ENCODE measurements at regions not wholly inside any gene's neighbourhood (a gene's known extent, or its start where the extent isn't known, plus 50 kb on each side); places are given as distances from the start of the nearest gene placed in this dataset.
A peak's percentile ranks its signal among the peaks of the same experiment; 100 is the strongest.

DNA sequence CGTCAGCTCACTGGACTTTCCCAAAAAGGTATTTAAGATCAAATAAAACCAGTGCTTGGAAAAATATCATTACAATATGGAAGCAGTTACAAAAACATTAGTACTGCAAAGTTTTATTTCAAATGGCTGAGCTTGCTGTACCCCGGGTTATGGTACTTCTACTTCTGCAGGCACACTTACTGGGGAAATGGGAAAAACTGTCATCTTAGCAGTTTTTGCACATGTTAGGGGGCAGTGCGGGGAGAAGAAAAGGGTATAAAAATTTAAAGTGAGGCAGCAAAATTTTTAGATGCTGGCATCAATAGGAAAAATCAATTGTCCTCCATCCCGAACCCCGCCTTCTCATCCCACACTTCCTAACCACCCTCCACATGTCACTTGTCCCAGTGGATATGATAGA lies 133.4 kb downstream of the ATG4C start:
- DNase-seq (no peak), ATAC-seq (no peak)
- WGBS: 93% methylated on average over 5 of the region's 5 CpGs
- Histone ChIP-seq H3K27me3 (ENCODE audit: control insufficient read depth, insufficient read depth) (no peaks in the 10 kb centered on the region), H3K4me1 (ENCODE audit: control insufficient read depth, insufficient read depth, low read length) (no peaks in the 10 kb centered on the region), H3K9me3 (ENCODE audit: control insufficient read depth, low read length) (no peaks in the 10 kb centered on the region), H3K4me3 (ENCODE audit: low read length) (no peak overlapping the region), H3K27ac (ENCODE audit: low read length) (no peak overlapping the region)
- intact Hi-C loops (cut with DNase I): no loop called here

DNA sequence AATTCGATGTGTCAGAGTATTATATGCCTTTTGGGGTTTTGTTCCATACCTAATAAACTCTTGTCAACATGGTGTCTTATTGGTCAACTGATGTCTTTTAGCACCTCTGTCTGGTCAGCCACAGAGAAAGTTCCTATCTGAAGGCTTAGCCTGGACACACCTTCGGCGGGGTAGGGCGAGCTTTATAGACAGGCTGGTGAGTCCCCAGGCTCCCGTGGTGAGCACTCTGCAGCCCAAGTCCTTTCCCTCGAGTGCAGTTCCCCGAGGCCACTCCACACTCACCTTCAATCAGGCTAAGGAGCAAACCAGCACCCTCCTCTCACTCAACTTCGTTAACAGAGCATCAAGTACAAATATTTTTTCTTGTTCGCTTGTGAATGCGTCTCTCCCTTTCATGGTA lies 133.9 kb downstream of the ATG4C start:
- H3K27ac ChIP-seq (ENCODE audit: low read length): no peak overlapping the region
- ATAC-seq (no peak), DNase-seq (no peak)
- WGBS: 49% methylated on average over 10 of the region's 10 CpGs
- intact Hi-C loops (cut with DNase I): no loop called here
- no peaks in the 10 kb centered on the region for H3K4me1 ChIP-seq (ENCODE audit: control insufficient read depth, insufficient read depth, low read length)
- no peaks in the 10 kb centered on the region for H3K27me3 ChIP-seq (ENCODE audit: control insufficient read depth, insufficient read depth)
- no peak overlapping the region for H3K4me3 ChIP-seq (ENCODE audit: low read length)
- H3K9me3 ChIP-seq (ENCODE audit: control insufficient read depth, low read length): no peaks in the 10 kb centered on the region

DNA sequence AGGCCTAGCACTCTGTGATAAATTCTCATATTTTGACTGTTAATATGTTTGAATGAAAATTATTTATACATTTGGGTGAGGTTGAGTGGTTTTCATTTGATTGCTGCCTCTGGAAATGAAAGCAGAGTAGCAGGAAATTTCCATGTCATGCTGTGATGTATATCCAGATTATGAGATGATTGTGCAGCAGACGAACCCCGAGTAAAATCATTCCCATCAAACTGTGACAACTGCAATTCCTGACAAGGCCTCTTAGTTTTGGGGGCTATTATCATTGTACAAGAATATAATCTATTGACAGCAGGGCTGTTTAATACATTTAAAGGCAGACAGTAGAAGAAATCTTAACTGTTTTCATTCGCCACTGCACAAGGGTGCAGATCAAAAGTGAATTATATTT lies 134.8 kb downstream of the ATG4C start:
- WGBS: 71% methylated on average over 3 of the region's 3 CpGs
- H3K9me3 ChIP-seq (ENCODE audit: control insufficient read depth, low read length): no peaks in the 10 kb centered on the region
- no peak overlapping the region for H3K27ac ChIP-seq (ENCODE audit: low read length)
- intact Hi-C loops (cut with DNase I): no loop called here
- H3K4me1 ChIP-seq (ENCODE audit: control insufficient read depth, insufficient read depth, low read length): no peaks in the 10 kb centered on the region
- ATAC-seq: no peak
- H3K4me3 ChIP-seq (ENCODE audit: low read length): no peak overlapping the region
- no peaks in the 10 kb centered on the region for H3K27me3 ChIP-seq (ENCODE audit: control insufficient read depth, insufficient read depth)
- DNase-seq: no peak

DNA sequence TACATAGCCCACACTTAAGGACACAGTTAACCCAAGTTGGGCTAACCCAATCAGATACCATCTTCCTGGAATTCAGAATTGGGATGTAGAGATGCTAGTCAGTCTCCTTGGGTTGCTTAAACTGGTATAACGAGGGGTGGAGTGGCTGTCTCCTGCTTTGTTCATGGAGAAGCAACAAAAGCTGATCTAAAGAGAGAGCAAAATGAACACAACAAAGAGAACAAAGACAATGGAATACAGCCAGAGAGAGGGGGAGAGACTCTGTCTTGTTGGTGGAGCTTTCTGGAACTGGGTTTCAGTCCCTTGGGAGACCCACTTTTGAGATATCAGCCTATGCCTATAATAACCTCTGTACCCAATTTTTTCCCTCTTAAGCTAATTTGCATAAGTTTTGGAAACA lies 138.1 kb downstream of the ATG4C start:
- Histone ChIP-seq H3K9me3 (ENCODE audit: control insufficient read depth, low read length) (no peaks in the 10 kb centered on the region), H3K4me1 (ENCODE audit: control insufficient read depth, insufficient read depth, low read length) (no peaks in the 10 kb centered on the region), H3K27ac (ENCODE audit: low read length) (no peak overlapping the region), H3K27me3 (ENCODE audit: control insufficient read depth, insufficient read depth) (no peaks in the 10 kb centered on the region), H3K4me3 (ENCODE audit: low read length) (no peak overlapping the region)
- DNase-seq (no peak), ATAC-seq (no peak)
- intact Hi-C loops (cut with DNase I): no loop called here
- WGBS: 88% methylated on average over 1 of the region's 1 CpG

DNA sequence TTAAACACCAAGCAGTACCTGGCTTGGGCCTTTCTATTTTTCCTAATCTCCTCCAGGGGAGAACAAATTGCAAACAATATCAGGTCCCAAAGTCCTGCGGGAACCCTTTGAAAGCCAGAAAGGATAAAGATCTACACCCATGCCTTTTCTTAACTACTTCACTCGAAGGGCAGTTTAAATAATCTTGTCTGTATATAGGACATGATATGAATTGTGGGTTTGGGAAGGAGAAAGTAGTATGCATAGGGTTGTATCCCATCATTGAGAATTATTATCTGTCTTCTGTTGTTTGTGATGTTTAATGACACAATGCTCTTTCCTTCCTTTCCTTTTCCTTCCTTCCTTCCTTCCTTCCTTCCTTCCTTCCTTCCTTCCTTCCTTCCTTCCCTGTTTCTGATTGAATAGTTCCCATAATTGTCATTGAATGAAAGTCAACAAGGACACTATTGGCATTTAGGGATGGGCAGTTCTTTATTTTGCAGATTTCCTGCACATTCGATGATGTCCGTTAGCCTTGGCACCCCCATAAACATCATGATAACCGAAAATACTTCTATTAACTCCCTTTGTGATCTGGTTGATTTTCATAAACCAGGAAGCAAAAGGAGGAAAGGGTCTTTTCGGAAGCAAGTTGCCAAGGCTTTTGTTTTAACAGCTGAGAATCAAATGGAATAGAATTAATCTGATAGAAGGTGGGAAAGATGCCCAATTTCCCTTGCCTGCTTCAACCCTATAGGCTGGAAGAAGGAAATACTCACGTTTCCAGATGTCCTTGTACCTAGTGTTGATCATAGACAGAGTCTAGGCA lies 141.3 kb downstream of the ATG4C start:
- no peak for ATAC-seq
- Histone ChIP-seq H3K9me3 (ENCODE audit: control insufficient read depth, low read length) (no peaks in the 10 kb centered on the region), H3K27me3 (ENCODE audit: control insufficient read depth, insufficient read depth) (no peaks in the 10 kb centered on the region), H3K27ac (ENCODE audit: low read length) (no peak overlapping the region), H3K4me1 (ENCODE audit: control insufficient read depth, insufficient read depth, low read length) (no peaks in the 10 kb centered on the region), H3K4me3 (ENCODE audit: low read length) (no peak overlapping the region)
- intact Hi-C loops (cut with DNase I): no loop called here
- WGBS: 69% methylated on average over 7 of the region's 7 CpGs
- DNase-seq: no peak

DNA sequence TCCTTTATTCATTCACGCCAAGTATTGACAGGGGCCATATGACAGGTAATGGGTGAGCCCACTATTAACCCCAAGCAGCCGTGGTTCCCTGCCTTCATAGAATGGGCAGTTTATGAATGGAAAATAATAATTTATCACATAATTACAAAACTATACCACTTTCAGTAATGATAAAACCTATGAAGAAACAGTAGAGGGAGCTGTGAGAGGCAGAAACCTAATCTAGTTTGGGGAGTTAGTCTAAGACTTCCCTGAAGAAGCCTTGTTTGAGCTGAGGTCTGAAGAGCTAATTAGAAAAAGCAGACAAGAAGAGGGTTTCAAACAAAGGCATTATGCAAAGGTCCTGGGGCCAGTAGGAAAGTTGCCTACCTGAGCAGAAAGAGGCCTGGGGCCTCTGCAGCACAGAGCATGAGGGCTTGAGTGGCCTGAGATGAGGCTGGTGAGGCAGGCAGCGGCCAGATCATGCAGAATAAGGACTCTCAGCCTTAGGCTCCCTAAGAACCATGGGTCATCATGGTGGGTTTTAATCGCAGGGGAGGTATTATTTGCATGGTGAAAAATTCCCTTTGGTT lies 142.8 kb downstream of the ATG4C start:
- no peaks in the 10 kb centered on the region for H3K9me3 ChIP-seq (ENCODE audit: control insufficient read depth, low read length)
- DNase-seq (no peak), ATAC-seq (no peak)
- no peak overlapping the region for H3K4me3 ChIP-seq (ENCODE audit: low read length)
- WGBS: 86% methylated on average over 4 of the region's 4 CpGs
- H3K27me3 ChIP-seq (ENCODE audit: control insufficient read depth, insufficient read depth): no peaks in the 10 kb centered on the region
- no peaks in the 10 kb centered on the region for H3K4me1 ChIP-seq (ENCODE audit: control insufficient read depth, insufficient read depth, low read length)
- no peak overlapping the region for H3K27ac ChIP-seq (ENCODE audit: low read length)
- intact Hi-C loops (cut with DNase I): no loop called here

DNA sequence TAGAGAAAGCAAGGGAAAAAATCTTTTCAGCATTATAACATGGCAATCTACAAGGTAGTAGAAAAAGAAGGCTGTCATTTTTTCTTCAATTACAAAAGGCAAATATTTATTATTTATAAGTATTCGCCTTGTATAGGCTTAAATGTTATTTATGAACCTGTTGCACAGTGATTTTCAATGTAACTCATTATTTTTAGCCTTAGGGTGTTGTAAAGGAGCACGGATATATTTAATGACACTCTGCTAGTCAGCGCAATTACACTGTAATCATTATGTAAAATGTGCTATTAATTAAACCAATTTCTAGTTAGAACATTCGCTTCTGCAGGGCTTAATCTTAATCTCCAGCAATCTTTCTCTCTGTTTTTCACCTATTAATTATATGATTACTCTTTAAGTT lies 145.0 kb downstream of the ATG4C start:
- Histone ChIP-seq H3K27ac (ENCODE audit: low read length) (no peak overlapping the region), H3K4me3 (ENCODE audit: low read length) (no peak overlapping the region), H3K27me3 (ENCODE audit: control insufficient read depth, insufficient read depth) (no peaks in the 10 kb centered on the region), H3K9me3 (ENCODE audit: control insufficient read depth, low read length) (no peaks in the 10 kb centered on the region), H3K4me1 (ENCODE audit: control insufficient read depth, insufficient read depth, low read length) (no peaks in the 10 kb centered on the region)
- ATAC-seq: no peak
- intact Hi-C loops (cut with DNase I): no loop called here
- no peak for DNase-seq
- WGBS: 90% methylated on average over 4 of the region's 4 CpGs

DNA sequence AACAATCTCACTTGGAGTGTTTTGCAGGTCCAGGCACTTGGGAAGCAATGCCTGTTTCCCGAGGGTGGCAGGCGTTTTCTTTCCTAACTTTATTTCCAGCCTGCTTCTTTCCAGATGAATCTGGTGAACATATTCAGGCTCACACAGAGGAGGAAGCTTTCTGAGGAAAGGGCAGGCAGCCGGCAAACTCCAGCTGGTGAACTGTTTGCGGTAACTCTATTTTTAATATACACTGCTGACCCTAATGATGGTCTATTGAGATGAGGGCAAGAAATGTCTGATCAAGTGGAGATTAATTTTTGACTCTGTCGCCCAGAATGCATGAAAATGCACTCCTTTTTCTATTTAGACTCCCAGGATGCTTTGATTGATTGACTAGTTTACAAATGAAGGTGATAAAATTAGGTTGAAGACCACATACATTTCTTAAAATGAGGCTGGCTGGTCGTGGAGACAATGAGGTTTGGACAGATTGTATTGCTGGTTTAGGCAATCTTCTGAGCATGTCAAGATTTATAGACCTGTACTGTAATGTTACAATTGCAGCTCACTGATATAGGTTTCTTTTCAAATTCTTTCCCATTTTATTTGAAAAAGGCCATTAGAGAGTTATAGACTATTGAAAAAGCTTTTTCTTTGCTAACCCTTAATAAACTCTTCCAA lies 153.8 kb downstream of the ATG4C start:
- Histone ChIP-seq H3K27ac (ENCODE audit: low read length) (no peak overlapping the region), H3K4me1 (ENCODE audit: control insufficient read depth, insufficient read depth, low read length) (no peaks in the 10 kb centered on the region), H3K4me3 (ENCODE audit: low read length) (no peak overlapping the region), H3K9me3 (ENCODE audit: control insufficient read depth, low read length) (no peaks in the 10 kb centered on the region), H3K27me3 (ENCODE audit: control insufficient read depth, insufficient read depth) (no peaks in the 10 kb centered on the region)
- DNase-seq (no peak), ATAC-seq (no peak)
- 70% methylated on average over 6 of the region's 6 CpGs for WGBS
- intact Hi-C loops (cut with DNase I): no loop called here

DNA sequence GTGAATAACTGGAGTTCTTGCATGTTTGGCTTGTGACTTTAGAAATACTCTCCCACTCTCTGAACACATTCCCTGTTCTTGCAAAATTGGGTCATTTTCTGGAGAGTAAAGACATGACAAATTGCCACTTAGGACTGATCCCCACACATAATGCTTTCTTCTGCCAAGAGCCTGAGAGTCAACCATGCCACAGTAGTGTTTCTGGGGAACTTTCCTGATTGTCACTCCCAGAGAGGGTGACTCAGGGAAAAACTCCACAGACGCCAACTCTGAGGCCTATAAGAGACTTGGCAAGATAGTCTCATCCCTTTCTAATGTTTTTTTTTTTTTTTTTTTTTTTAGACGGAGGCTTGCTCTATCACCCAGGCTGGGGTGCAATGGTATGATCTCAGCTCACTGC lies 157.8 kb downstream of the ATG4C start:
- ATAC-seq: peak in 1 of 2 donors; percentile 51
- Histone ChIP-seq H3K4me1 (ENCODE audit: control insufficient read depth, insufficient read depth, low read length) (no peaks in the 10 kb centered on the region), H3K4me3 (ENCODE audit: low read length) (no peak overlapping the region), H3K27me3 (ENCODE audit: control insufficient read depth, insufficient read depth) (no peaks in the 10 kb centered on the region), H3K27ac (ENCODE audit: low read length) (no peak overlapping the region), H3K9me3 (ENCODE audit: control insufficient read depth, low read length) (no peaks in the 10 kb centered on the region)
- intact Hi-C loops (cut with DNase I): no loop called here
- no peak for DNase-seq
- WGBS: 49% methylated on average over 2 of the region's 2 CpGs

DNA sequence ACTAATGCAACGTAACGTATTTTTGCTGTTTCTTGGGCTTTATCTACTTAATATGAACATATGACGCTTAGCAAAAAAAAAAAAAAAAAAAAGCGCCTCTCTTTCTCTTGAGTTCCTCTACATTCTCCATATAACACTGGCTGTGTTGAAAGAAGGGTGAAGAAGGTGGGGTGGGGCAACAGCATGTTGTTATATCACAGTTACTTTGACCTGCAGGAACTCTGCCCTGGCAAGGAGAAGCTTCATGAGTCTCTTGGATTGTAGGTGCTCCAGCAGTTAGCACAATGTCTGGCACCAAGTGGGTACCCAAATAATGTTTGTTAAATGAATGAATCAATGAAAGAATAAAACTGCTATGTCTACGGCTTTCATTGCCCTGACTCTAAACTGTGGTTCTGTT lies 162.6 kb downstream of the ATG4C start:
- DNase-seq (no peak), ATAC-seq (no peak)
- no peaks in the 10 kb centered on the region for H3K4me1 ChIP-seq (ENCODE audit: control insufficient read depth, insufficient read depth, low read length)
- H3K9me3 ChIP-seq (ENCODE audit: control insufficient read depth, low read length): no peaks in the 10 kb centered on the region
- no peaks in the 10 kb centered on the region for H3K27me3 ChIP-seq (ENCODE audit: control insufficient read depth, insufficient read depth)
- no peak overlapping the region for H3K4me3 ChIP-seq (ENCODE audit: low read length)
- no peak overlapping the region for H3K27ac ChIP-seq (ENCODE audit: low read length)
- intact Hi-C loops (cut with DNase I): no loop called here
- 85% methylated on average over 5 of the region's 5 CpGs for WGBS

DNA sequence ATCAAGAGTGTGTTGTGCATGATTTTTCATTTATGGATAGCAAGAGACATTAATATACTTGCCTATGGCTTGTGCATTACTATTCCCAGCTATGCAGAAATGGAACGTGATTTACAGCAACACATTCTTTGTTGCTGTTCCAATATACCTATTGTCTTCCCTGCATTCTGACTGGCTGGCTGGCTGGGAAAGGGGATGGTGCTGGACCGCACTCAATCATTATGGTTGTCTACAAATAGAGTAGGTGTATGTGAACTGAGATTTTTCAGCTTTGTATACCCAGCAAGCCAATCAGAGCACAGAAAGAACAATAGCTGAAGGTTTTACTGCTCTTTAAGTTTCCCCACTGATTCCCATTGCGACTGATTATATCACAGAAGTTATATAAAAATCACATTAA lies 167.5 kb downstream of the ATG4C start:
- WGBS: 63% methylated on average over 3 of the region's 3 CpGs
- ATAC-seq (no peak), DNase-seq (no peak)
- intact Hi-C loops (cut with DNase I): no loop called here
- H3K9me3 ChIP-seq (ENCODE audit: control insufficient read depth, low read length): no peaks in the 10 kb centered on the region
- H3K27ac ChIP-seq (ENCODE audit: low read length): no peak overlapping the region
- peaks cover 6% of the 10 kb centered on the region for H3K27me3 ChIP-seq (ENCODE audit: control insufficient read depth, insufficient read depth)
- no peaks in the 10 kb centered on the region for H3K4me1 ChIP-seq (ENCODE audit: control insufficient read depth, insufficient read depth, low read length)
- no peak overlapping the region for H3K4me3 ChIP-seq (ENCODE audit: low read length)

All from right cardiac atrium (tissue), 5 donors.